Kidney (tissue), 13 donors: ENCODE measurements at regions not wholly inside any gene's neighbourhood (a gene's known extent, or its start where the extent isn't known, plus 50 kb on each side); places are given as distances from the start of the nearest gene placed in this dataset.

Source experiments
- DNase-seq, 5 donors: peaks; one replicate each; pipeline ENCODE4 v3.0.0-alpha.2; 2013 to 2020
- FAIRE-seq: peaks from 2 replicates; lab custom pipeline; 2012; peaks lifted over from hg19 to GRCh38; lab: Jason Lieb, UNC
- H3K27ac ChIP-seq, 2 donors: one replicate each; pipeline ENCODE4 v1.7.0; 2013; ENCODE audit warnings: low read depth in 2 of 2, low read length in 2 of 2, inconsistent platforms in 1 of 2
- H3K27me3 ChIP-seq: one replicate; pipeline ENCODE4 v1.7.1; 2013; ENCODE audit warnings: low read length, inconsistent platforms; ENCODE audit not compliant: control insufficient read depth, insufficient read depth
- H3K36me3 ChIP-seq, 3 donors: one replicate each; pipeline versions ENCODE4 v1.7.0 to v1.7.1; 2013; ENCODE audit warnings: low read length in 3 of 3, control low read depth in 1 of 3, inconsistent platforms in 1 of 3; ENCODE audit not compliant: insufficient read depth in 3 of 3, control insufficient read depth in 2 of 3
- H3K4me1 ChIP-seq, 3 donors: one replicate each; pipeline versions ENCODE4 v1.7.0 to v1.7.1; 2013; ENCODE audit warnings: low read length in 3 of 3, inconsistent platforms in 1 of 3, low read depth in 1 of 3; ENCODE audit not compliant: control insufficient read depth in 2 of 3, insufficient read depth in 2 of 3
- H3K4me3 ChIP-seq, 3 donors: one replicate each; pipeline versions ENCODE4 v1.7.0 to v1.8.1; 2013; ENCODE audit warnings: low read length in 3 of 3, control low read depth in 1 of 3, inconsistent platforms in 1 of 3
- H3K9ac ChIP-seq, 3 donors: one replicate each; pipeline versions ENCODE4 v1.7.0 to v1.7.1; 2013; ENCODE audit warnings: low read length in 3 of 3, control low read depth in 1 of 3, inconsistent platforms in 1 of 3
- H3K9me3 ChIP-seq, 3 donors: one replicate each; pipeline versions ENCODE4 v1.7.0 to v1.7.1; 2013; ENCODE audit warnings: low read length in 3 of 3, control low read depth in 1 of 3, inconsistent platforms in 1 of 3; ENCODE audit not compliant: control insufficient read depth in 2 of 3, insufficient read depth in 1 of 3
- CTCF ChIP-seq: IDR thresholded peaks from 3 replicates; pipeline ENCODE4 v1.5.1; 2012; ENCODE audit warnings: mild to moderate bottlenecking, moderate library complexity, borderline replicate concordance; ENCODE audit not compliant: insufficient read depth; ENCODE audit errors: extremely low read depth
- intact Hi-C: fragments of 100-400 bp; cut with DNase I; formaldehyde crosslinking; loops from one replicate; pipeline ENCODE4 v1.11.1; 2022
- donor health status: control.
- donor health status: control.
- donor health status: control.
- donor health status: control.
- donor health status: control.
- donor health status: DM: yes; HTN: yes; CAD: no.
- donor health status: Normal renal cell carcinoma (clear cell type).

GRCh38 chr4:173707658-173708419 is 177.8 kb upstream of the HAND2 start:
- Histone ChIP-seq H3K27me3 (no peaks in the 10 kb centered on the region), H3K4me3 (no peak overlapping the region), H3K36me3 (no peaks in the 10 kb centered on the region), H3K27ac (no peak overlapping the region), H3K9me3 (no peaks in the 10 kb centered on the region), H3K4me1 (no peaks in the 10 kb centered on the region), H3K9ac (no peak overlapping the region)
- TF ChIP-seq CTCF = no peak
- intact Hi-C loops = no loop called here
- no peak for FAIRE-seq
- DNase-seq = no peak

- no peak for DNase-seq
- no peak for FAIRE-seq
- Histone ChIP-seq H3K27me3 (no peaks in the 10 kb centered on the region), H3K36me3 (no peaks in the 10 kb centered on the region), H3K9me3 (no peaks in the 10 kb centered on the region), H3K4me3 (no peak overlapping the region), H3K4me1 (no peaks in the 10 kb centered on the region), H3K9ac (no peak overlapping the region), H3K27ac (no peak overlapping the region)
- no peak for TF ChIP-seq CTCF
- intact Hi-C loops = no loop called here
Observed at GRCh38 chr4:173704201-173704600, 174.2 kb upstream of the HAND2 start.

GRCh38 chr4:173703021-173703420 is 173.0 kb upstream of the HAND2 start:
- no peak overlapping the region for H3K9ac ChIP-seq
- no peak for FAIRE-seq

More at GRCh38 chr4:173703021-173703420, 173.0 kb upstream of the HAND2 start:
- Histone ChIP-seq H3K27ac (no peak overlapping the region), H3K36me3 (no peaks in the 10 kb centered on the region), H3K4me3 (no peak overlapping the region), H3K27me3 (no peaks in the 10 kb centered on the region), H3K9me3 (no peaks in the 10 kb centered on the region), H3K4me1 (no peaks in the 10 kb centered on the region)
- no peak for DNase-seq
- intact Hi-C loops = no loop called here
- no peak for TF ChIP-seq CTCF
